ENCODE measurements at regions not wholly inside any gene's neighbourhood (a gene's known extent, or its start where the extent isn't known, plus 50 kb on each side); places are given as distances from the start of the nearest gene placed in this dataset.

GRCh38 chr7:142440219-142440905 lies 182.5 kb upstream of the PRSS58 start:
- no peak for TF ChIP-seq CTCF (IDR thresholded peaks at IDR 0.05; ENCODE audit: unreplicated experiment)
- no peak for DNase-seq (ENCODE audit: low spot score in 2 of 2, unreplicated experiment in 2 of 2)
- no peak overlapping the region for H3K27ac Mint-ChIP-seq

GRCh38 chr7:142439739-142440138 lies 181.9 kb upstream of the PRSS58 start:
- peaks cover 15% of the 10 kb centered on the region for H3K4me1 Mint-ChIP-seq
- H3K27me3 Mint-ChIP-seq (ENCODE audit: low read depth): no peaks in the 10 kb centered on the region
- no peak overlapping the region for H3K4me3 Mint-ChIP-seq

More at GRCh38 chr7:142440219-142440905, 182.5 kb upstream of the PRSS58 start:
- Mint-ChIP-seq H3K36me3 (no peaks in the 10 kb centered on the region), H3K4me3 (no peak overlapping the region), H3K9me3 (peaks cover 3% of the 10 kb centered on the region), H3K27me3 (ENCODE audit: low read depth) (no peaks in the 10 kb centered on the region), H3K4me1 (peaks cover 15% of the 10 kb centered on the region)

GRCh38 chr7:142438923-142439515 lies 181.2 kb upstream of the PRSS58 start:
- no peak overlapping the region for H3K27ac Mint-ChIP-seq
- H3K9me3 Mint-ChIP-seq: peaks cover 3% of the 10 kb centered on the region
- no peaks in the 10 kb centered on the region for H3K27me3 Mint-ChIP-seq (ENCODE audit: low read depth)
- TF ChIP-seq CTCF (IDR thresholded peaks at IDR 0.05; ENCODE audit: unreplicated experiment): no peak
- DNase-seq (ENCODE audit: low spot score in 2 of 2, unreplicated experiment in 2 of 2): no peak
- H3K4me3 Mint-ChIP-seq: no peak overlapping the region
- H3K36me3 Mint-ChIP-seq: no peaks in the 10 kb centered on the region
- H3K4me1 Mint-ChIP-seq: peaks cover 15% of the 10 kb centered on the region

More at GRCh38 chr7:142439739-142440138, 181.9 kb upstream of the PRSS58 start:
- no peak overlapping the region for H3K27ac Mint-ChIP-seq
- DNase-seq (ENCODE audit: low spot score in 2 of 2, unreplicated experiment in 2 of 2): no peak
- H3K36me3 Mint-ChIP-seq: no peaks in the 10 kb centered on the region
- no peak for TF ChIP-seq CTCF (IDR thresholded peaks at IDR 0.05; ENCODE audit: unreplicated experiment)
- H3K9me3 Mint-ChIP-seq: peaks cover 3% of the 10 kb centered on the region

- Mint-ChIP-seq H3K36me3 (no peaks in the 10 kb centered on the region), H3K27me3 (ENCODE audit: low read depth) (no peaks in the 10 kb centered on the region), H3K4me1 (peaks cover 10% of the 10 kb centered on the region), H3K9me3 (peaks cover 3% of the 10 kb centered on the region), H3K4me3 (no peak overlapping the region), H3K27ac (no peak overlapping the region)
- TF ChIP-seq CTCF (IDR thresholded peaks at IDR 0.05; ENCODE audit: unreplicated experiment): peak; percentile 33
- DNase-seq (ENCODE audit: low spot score in 2 of 2, unreplicated experiment in 2 of 2): no peak
Measured at GRCh38 chr7:142438235-142438922, 180.5 kb upstream of the PRSS58 start.

- TF ChIP-seq CTCF (IDR thresholded peaks at IDR 0.05; ENCODE audit: unreplicated experiment): no peak
- H3K27ac Mint-ChIP-seq: no peak overlapping the region
- H3K27me3 Mint-ChIP-seq (ENCODE audit: low read depth): no peaks in the 10 kb centered on the region
- H3K4me1 Mint-ChIP-seq: peaks cover 10% of the 10 kb centered on the region
- no peaks in the 10 kb centered on the region for H3K36me3 Mint-ChIP-seq
- no peak for DNase-seq (ENCODE audit: low spot score in 2 of 2, unreplicated experiment in 2 of 2)
- no peak overlapping the region for H3K4me3 Mint-ChIP-seq
- peaks cover 3% of the 10 kb centered on the region for H3K9me3 Mint-ChIP-seq
Measured at GRCh38 chr7:142437741-142438140, 179.9 kb upstream of the PRSS58 start.

All from mesothelial cell of epicardium (in vitro differentiated cells).